Panc1 (cell line): ENCODE measurements at regions not wholly inside any gene's neighbourhood (a gene's known extent, or its start where the extent isn't known, plus 50 kb on each side); places are given as distances from the start of the nearest gene placed in this dataset.

Experiments
- ATAC-seq: fragments of 200-7000 bp; cut with Tn5 transposase; 2 replicates; pipeline ENCODE4 v1.9.1; 2020; ENCODE audit warnings: mild to moderate bottlenecking, moderate library complexity
- BruUV-seq: library from RNA; stranded (reverse); fragments of 400-500 nt; replicated peaks from 2 replicates; lab custom pipeline; 2021; lab: Mats Ljungman, UMichigan
- CTCF ChIA-PET: fragments of 300-600 bp; sonication (Branson Sonifier 250); formaldehyde crosslinking; loops from one replicate; lab custom pipeline; 2022; ENCODE audit warnings: antibody characterized with exemption; lab: Charles Lee
- POLR2A ChIA-PET: fragments of 300-600 bp; sonication (Branson Sonifier 250); formaldehyde crosslinking; loops from one replicate; lab custom pipeline; 2022; ENCODE audit warnings: antibody characterized with exemption; lab: Charles Lee
- DNase-seq: peaks from one replicate; pipeline ENCODE4 v3.0.0-alpha.2; 2010; ENCODE audit warnings: low read depth, low spot score
- H3K27ac ChIP-seq: 2 replicates; pipeline ENCODE4 v1.5.1; 2011; ENCODE audit warnings: mild to moderate bottlenecking, low read length, inconsistent platforms
- H3K27me3 ChIP-seq: fragments of 200-500 bp; sonication (Bioruptor generic); 2 replicates; pipeline ENCODE4 v1.6.0; 2014; ENCODE audit warnings: low read length, inconsistent platforms; ENCODE audit not compliant: control insufficient read depth, insufficient read depth
- H3K36me3 ChIP-seq: fragments of 200-500 bp; sonication (Bioruptor generic); 2 replicates; pipeline ENCODE4 v1.5.1; 2014; ENCODE audit warnings: inconsistent platforms, mild to moderate bottlenecking, low read length, moderate library complexity; ENCODE audit not compliant: control insufficient read depth, insufficient read depth
- H3K4me1 ChIP-seq: 2 replicates; pipeline ENCODE4 v1.5.1; 2011; ENCODE audit warnings: inconsistent platforms, mild to moderate bottlenecking, low read length, moderate library complexity; ENCODE audit not compliant: control insufficient read depth, insufficient read depth
- H3K4me3 ChIP-seq, 2 experiments: 2 replicates each; pipeline ENCODE4 v1.5.1; 2011 to 2012; ENCODE audit warnings: low read depth in 2 of 2, low read length in 2 of 2, mild to moderate bottlenecking in 2 of 2, inconsistent platforms in 1 of 2, moderate library complexity in 1 of 2
- H3K9me3 ChIP-seq: fragments of 200-500 bp; sonication (Bioruptor generic); 2 replicates; pipeline ENCODE4 v1.5.1; 2014; ENCODE audit warnings: low read depth, mild to moderate bottlenecking, inconsistent platforms, low read length, moderate library complexity; ENCODE audit not compliant: control insufficient read depth, insufficient read depth
- CTCF ChIP-seq: fragments of 450-650 bp; IDR thresholded peaks from 2 replicates; pipeline ENCODE4 v1.5.1; 2017; ENCODE audit warnings: mild to moderate bottlenecking
- POLR2AphosphoS5 ChIP-seq: IDR thresholded peaks from 2 replicates; pipeline ENCODE4 v1.6.1; 2012; ENCODE audit warnings: mild to moderate bottlenecking, low read depth, low read length, moderate library complexity
- REST ChIP-seq, 2 experiments: IDR thresholded peaks; 2 replicates each; pipeline ENCODE4 v1.6.1; 2011 to 2012; ENCODE audit warnings: low read depth in 2 of 2, control low read depth in 1 of 2, low read length in 1 of 2, mild to moderate bottlenecking in 1 of 2, moderate library complexity in 1 of 2; ENCODE audit not compliant: insufficient read depth in 1 of 2
- SIN3A ChIP-seq: IDR thresholded peaks from 2 replicates; pipeline ENCODE4 v1.6.1; 2012; ENCODE audit warnings: low read depth, mild to moderate bottlenecking, low read length, moderate library complexity, borderline replicate concordance; ENCODE audit not compliant: insufficient read depth
- TCF7L2 ChIP-seq: IDR thresholded peaks from 2 replicates; pipeline ENCODE4 v1.6.1; 2011; ENCODE audit warnings: mild to moderate bottlenecking, low read depth, low read length, inconsistent platforms
- in situ Hi-C: cut with HindIII; loops from 2 replicates; pipeline ENCODE4 v1.10.0; 2016; ENCODE audit warnings: low sequenced_read_pairs, low pct_unique_long_range_greater_than_20kb
- intact Hi-C: fragments of 100-400 bp; cut with micrococcal nuclease; formaldehyde crosslinking; loops from one replicate; pipeline ENCODE4 v1.10.0; 2022; ENCODE audit not compliant: unreplicated experiment

GRCh38 chr16:11470676-11471415, 115.9 kb downstream of the LITAF start:
- no peaks in the 10 kb centered on the region for H3K9me3 ChIP-seq
- intact Hi-C loops = no loop called here
- peak; percentile 35 for ATAC-seq
- no peaks in the 10 kb centered on the region for H3K36me3 ChIP-seq
- H3K4me1 ChIP-seq = no peaks in the 10 kb centered on the region
- H3K4me3 ChIP-seq = no peak overlapping the region
- no peak overlapping the region for H3K27ac ChIP-seq
- BruUV-seq = no TSS peak
- POLR2A ChIA-PET = interaction anchor here (0.6 kb wide), 1 partner anchor 189 kb away, joined by 3 read pairs; no protein-coding TSS in a partner anchor
- no peak for TF ChIP-seq POLR2AphosphoS5
- TF ChIP-seq SIN3A = no peak
- TF ChIP-seq CTCF = no peak
- no peak for TF ChIP-seq REST (IDR thresholded peaks at IDR 0.05; ENCODE audit: insufficient read depth in 1 of 2, low read depth in 2 of 2, low read length in 1 of 2)
- TF ChIP-seq TCF7L2 = no peak
- no peak for DNase-seq
- CTCF ChIA-PET = no interaction called here
- in situ Hi-C loops = no loop called here
- no peaks in the 10 kb centered on the region for H3K27me3 ChIP-seq

- no peak overlapping the region for H3K27ac ChIP-seq
- no peaks in the 10 kb centered on the region for H3K4me1 ChIP-seq
- ChIA-PET POLR2A (no interaction called here), CTCF (no interaction called here)
- H3K27me3 ChIP-seq = no peaks in the 10 kb centered on the region
- no peaks in the 10 kb centered on the region for H3K36me3 ChIP-seq
- TF ChIP-seq POLR2AphosphoS5 = no peak
- no peak for TF ChIP-seq SIN3A
- no peak for TF ChIP-seq REST (IDR thresholded peaks at IDR 0.05; ENCODE audit: insufficient read depth in 1 of 2, low read depth in 2 of 2, low read length in 1 of 2)
- TF ChIP-seq CTCF = no peak
- no peak for TF ChIP-seq TCF7L2
- H3K9me3 ChIP-seq = no peaks in the 10 kb centered on the region
- intact Hi-C loops (no loop called here), in situ Hi-C loops (no loop called here)
- no peak overlapping the region for H3K4me3 ChIP-seq
- BruUV-seq = no TSS peak
- DNase-seq (no peak), ATAC-seq (peak; percentile 48; the same call in 1 of the 2 replicates)
Measured at GRCh38 chr16:11471548-11471947, 115.2 kb downstream of the LITAF start.
